KOPT-K1 (cell line): ENCODE measurements at regions not wholly inside any gene's neighbourhood (a gene's known extent, or its start where the extent isn't known, plus 50 kb on each side); places are given as distances from the start of the nearest gene placed in this dataset.

Experiments
- H3K27ac ChIP-seq: fragments of 200-600 bp; sonication (generic); 2 replicates; pipeline ENCODE4 v1.5.1; 2016; ENCODE audit warnings: antibody characterized with exemption, mild to moderate bottlenecking, low read depth, low read length; ENCODE audit not compliant: poor library complexity, severe bottlenecking
- H3K36me3 ChIP-seq: fragments of 200-600 bp; sonication (generic); 2 replicates; pipeline ENCODE4 v1.5.1; 2017; ENCODE audit warnings: antibody characterized with exemption, mild to moderate bottlenecking, low read length, moderate library complexity; ENCODE audit not compliant: insufficient read depth
- H3K9me3 ChIP-seq: fragments of 200-600 bp; sonication (generic); 2 replicates; pipeline ENCODE4 v1.5.1; 2017; ENCODE audit warnings: antibody characterized with exemption, low read length, mild to moderate bottlenecking; ENCODE audit not compliant: insufficient read depth, poor library complexity, severe bottlenecking

- no peak overlapping the region for H3K27ac ChIP-seq
- H3K9me3 ChIP-seq, result no peaks in the 10 kb centered on the region
- no peaks in the 10 kb centered on the region for H3K36me3 ChIP-seq
These were observed 271.9 kb upstream of the TMEM161B start for GRCh38 chr5:88540471-88541115.

GRCh38 chr5:88539693-88540365, 271.2 kb upstream of the TMEM161B start:
- H3K36me3 ChIP-seq, result no peaks in the 10 kb centered on the region
- no peak overlapping the region for H3K27ac ChIP-seq
- no peaks in the 10 kb centered on the region for H3K9me3 ChIP-seq

- Histone ChIP-seq H3K9me3 (no peaks in the 10 kb centered on the region), H3K27ac (no peak overlapping the region), H3K36me3 (no peaks in the 10 kb centered on the region)
These were observed 270.4 kb upstream of the TMEM161B start for GRCh38 chr5:88539026-88539425.

- no peaks in the 10 kb centered on the region for H3K36me3 ChIP-seq
- no peaks in the 10 kb centered on the region for H3K9me3 ChIP-seq
- no peak overlapping the region for H3K27ac ChIP-seq
These were observed 267.5 kb upstream of the TMEM161B start for GRCh38 chr5:88536146-88536545.

- no peaks in the 10 kb centered on the region for H3K9me3 ChIP-seq
- no peaks in the 10 kb centered on the region for H3K36me3 ChIP-seq
- H3K27ac ChIP-seq, result no peak overlapping the region
These were observed 256.3 kb upstream of the TMEM161B start for GRCh38 chr5:88524941-88525340.

GRCh38 chr5:88519066-88519465, 250.4 kb upstream of the TMEM161B start:
- Histone ChIP-seq H3K9me3 (no peaks in the 10 kb centered on the region), H3K36me3 (no peaks in the 10 kb centered on the region), H3K27ac (no peak overlapping the region)

GRCh38 chr5:88518131-88519016, 249.7 kb upstream of the TMEM161B start:
- Histone ChIP-seq H3K9me3 (no peaks in the 10 kb centered on the region), H3K36me3 (no peaks in the 10 kb centered on the region), H3K27ac (no peak overlapping the region)

- no peaks in the 10 kb centered on the region for H3K9me3 ChIP-seq
- no peaks in the 10 kb centered on the region for H3K36me3 ChIP-seq
- no peak overlapping the region for H3K27ac ChIP-seq
These were observed 247.5 kb upstream of the TMEM161B start for GRCh38 chr5:88515881-88516819.

- H3K9me3 ChIP-seq, result no peaks in the 10 kb centered on the region
- H3K36me3 ChIP-seq, result no peaks in the 10 kb centered on the region
- H3K27ac ChIP-seq, result no peak overlapping the region
These were observed 246.4 kb upstream of the TMEM161B start for GRCh38 chr5:88515068-88515467.

- Histone ChIP-seq H3K9me3 (no peaks in the 10 kb centered on the region), H3K27ac (no peak overlapping the region), H3K36me3 (no peaks in the 10 kb centered on the region)
These were observed 240.8 kb upstream of the TMEM161B start for GRCh38 chr5:88509403-88509802.

GRCh38 chr5:88507261-88507660, 238.6 kb upstream of the TMEM161B start:
- Histone ChIP-seq H3K9me3 (no peaks in the 10 kb centered on the region), H3K36me3 (no peaks in the 10 kb centered on the region), H3K27ac (no peak overlapping the region)

GRCh38 chr5:88503406-88503805, 234.8 kb upstream of the TMEM161B start:
- H3K27ac ChIP-seq, result no peak overlapping the region
- no peaks in the 10 kb centered on the region for H3K9me3 ChIP-seq
- no peaks in the 10 kb centered on the region for H3K36me3 ChIP-seq

- Histone ChIP-seq H3K27ac (peak overlapping the region; percentile 85), H3K9me3 (no peaks in the 10 kb centered on the region), H3K36me3 (no peaks in the 10 kb centered on the region)
These were observed 234.3 kb upstream of the TMEM161B start for GRCh38 chr5:88503041-88503345.

- no peaks in the 10 kb centered on the region for H3K9me3 ChIP-seq
- H3K36me3 ChIP-seq, result no peaks in the 10 kb centered on the region
- H3K27ac ChIP-seq, result peak overlapping the region; percentile 85
These were observed 233.8 kb upstream of the TMEM161B start for GRCh38 chr5:88502179-88503040.
